Thyroid gland (tissue), 4 donors: ENCODE measurements at regions not wholly inside any gene's neighbourhood (a gene's known extent, or its start where the extent isn't known, plus 50 kb on each side); places are given as distances from the start of the nearest gene placed in this dataset.

Experiments used
- DNase-seq, 2 donors: peaks; one replicate each; pipeline ENCODE4 v3.0.0-alpha.2; 2019
- H3K27ac ChIP-seq, 3 donors: fragments of 200-600 bp; sonication (generic); 1 replicate in 2 of 3; 2 replicates in 1 of 3; pipeline ENCODE4 v1.5.1; 2016 to 2019; ENCODE audit warnings: mild to moderate bottlenecking in 1 of 3, moderate library complexity in 1 of 3
- H3K27me3 ChIP-seq: fragments of 200-600 bp; sonication (generic); one replicate; pipeline ENCODE4 v1.5.1; 2019
- H3K36me3 ChIP-seq, 2 donors: fragments of 200-600 bp; sonication (generic); one replicate each; pipeline ENCODE4 v1.5.1; 2016 to 2019
- H3K4me1 ChIP-seq, 2 donors: fragments of 200-600 bp; sonication (generic); one replicate each; pipeline ENCODE4 v1.5.1; 2017 to 2019
- H3K4me3 ChIP-seq, 3 donors: fragments of 200-600 bp; sonication (generic); replicated peaks in 1 of 3; 1 replicate in 2 of 3; 2 replicates in 1 of 3; pipeline ENCODE4 v1.5.1; 2016; ENCODE audit warnings: mild to moderate bottlenecking in 1 of 3
- H3K9me3 ChIP-seq: fragments of 200-600 bp; sonication (generic); one replicate; pipeline ENCODE4 v1.5.1; 2017
- CTCF ChIP-seq, 6 experiments: fragments of 200-600 bp in 3 of 6; fragments of 450-650 bp in 3 of 6; sonication (generic) in 3 of 6; IDR thresholded peaks; one replicate each; pipeline ENCODE4 v1.5.1; 2016 to 2019; ENCODE audit warnings: antibody characterized with exemption in 6 of 6, mild to moderate bottlenecking in 2 of 6, inconsistent platforms in 1 of 6, moderate library complexity in 1 of 6
- POLR2A ChIP-seq, 2 donors: fragments of 450-650 bp; IDR thresholded peaks; one replicate each; pipeline ENCODE4 v1.6.1; 2017; ENCODE audit warnings: antibody characterized with exemption in 2 of 2, mild to moderate bottlenecking in 2 of 2, moderate library complexity in 1 of 2
- WGBS, 2 donors: methylation state at CpG; one replicate each; pipeline ENCODE4 v1.1.5; 2017; 5-methylcytosine and 5-hydroxymethylcytosine counted together
- intact Hi-C: fragments of 100-400 bp; cut with DNase I; formaldehyde crosslinking; loops from one replicate; pipeline ENCODE4 v1.15.1; 2023

- Histone ChIP-seq H3K27ac (no peak overlapping the region), H3K36me3 (no peaks in the 10 kb centered on the region), H3K9me3 (no peaks in the 10 kb centered on the region), H3K4me3 (no peak overlapping the region), H3K27me3 (no peaks in the 10 kb centered on the region), H3K4me1 (no peaks in the 10 kb centered on the region)
- WGBS, 2 donors, result 94 to 99% methylated on average over 1 of the region's 1 CpG
- intact Hi-C loops, result no loop called here
- no peak for DNase-seq
- no peak for TF ChIP-seq CTCF (IDR thresholded peaks at IDR 0.05)
- no peak for TF ChIP-seq POLR2A (IDR thresholded peaks at IDR 0.05)
These were observed 467.4 kb downstream of the CETN3 start for GRCh38 chr5:89942171-89942570.

GRCh38 chr5:89936576-89936975 lies 473.0 kb downstream of the CETN3 start:
- no peak overlapping the region for H3K27ac ChIP-seq
- TF ChIP-seq POLR2A (IDR thresholded peaks at IDR 0.05), result no peak
- TF ChIP-seq CTCF (IDR thresholded peaks at IDR 0.05), result no peak
- 93 to 95% methylated on average over 3 of the region's 3 CpGs for WGBS, 2 donors
- no peak overlapping the region for H3K4me3 ChIP-seq
- DNase-seq, result no peak
- H3K4me1 ChIP-seq, result no peaks in the 10 kb centered on the region
- H3K9me3 ChIP-seq, result no peaks in the 10 kb centered on the region
- no peaks in the 10 kb centered on the region for H3K27me3 ChIP-seq
- no peaks in the 10 kb centered on the region for H3K36me3 ChIP-seq
- intact Hi-C loops, result no loop called here

GRCh38 chr5:89934069-89934468 lies 475.5 kb downstream of the CETN3 start:
- intact Hi-C loops, result no loop called here
- TF ChIP-seq POLR2A (IDR thresholded peaks at IDR 0.05) (no peak), CTCF (IDR thresholded peaks at IDR 0.05) (no peak)
- WGBS, 2 donors, result 91 to 94% methylated on average over 4 of the region's 4 CpGs
- no peaks in the 10 kb centered on the region for H3K36me3 ChIP-seq
- H3K9me3 ChIP-seq, result no peaks in the 10 kb centered on the region
- H3K4me1 ChIP-seq, result no peaks in the 10 kb centered on the region
- no peak for DNase-seq
- H3K27ac ChIP-seq, result no peak overlapping the region
- no peak overlapping the region for H3K4me3 ChIP-seq
- no peaks in the 10 kb centered on the region for H3K27me3 ChIP-seq

GRCh38 chr5:89932771-89933181 lies 476.8 kb downstream of the CETN3 start:
- intact Hi-C loops, result no loop called here
- no peaks in the 10 kb centered on the region for H3K9me3 ChIP-seq
- no peaks in the 10 kb centered on the region for H3K4me1 ChIP-seq
- no peak overlapping the region for H3K27ac ChIP-seq
- DNase-seq, result no peak
- H3K27me3 ChIP-seq, result no peaks in the 10 kb centered on the region
- 55% methylated on average over 2 of the region's 2 CpGs for WGBS, 2 donors
- no peaks in the 10 kb centered on the region for H3K36me3 ChIP-seq
- H3K4me3 ChIP-seq, result no peak overlapping the region
- TF ChIP-seq CTCF (IDR thresholded peaks at IDR 0.05), result no peak

- Histone ChIP-seq H3K4me3 (no peak overlapping the region), H3K36me3 (no peaks in the 10 kb centered on the region), H3K4me1 (no peaks in the 10 kb centered on the region), H3K27ac (no peak overlapping the region), H3K9me3 (no peaks in the 10 kb centered on the region), H3K27me3 (no peaks in the 10 kb centered on the region)
- no peak for DNase-seq
- intact Hi-C loops, result no loop called here
- WGBS, 2 donors, result 59 to 64% methylated on average over 5 of the region's 5 CpGs
- no peak for TF ChIP-seq POLR2A (IDR thresholded peaks at IDR 0.05)
- no peak for TF ChIP-seq CTCF (IDR thresholded peaks at IDR 0.05)
These were observed 478.8 kb downstream of the CETN3 start for GRCh38 chr5:89930591-89931392.
